GM19328 (cell line): ENCODE measurements at regions not wholly inside any gene's neighbourhood (a gene's known extent, or its start where the extent isn't known, plus 50 kb on each side); places are given as distances from the start of the nearest gene placed in this dataset.

Source experiments
- ATAC-seq: cut with Tn5 transposase; IDR thresholded peaks from one replicate; pipeline ENCODE4 v1.9.1; 2021; ENCODE audit warnings: mild to moderate bottlenecking, moderate library complexity; ENCODE audit not compliant: unreplicated experiment

DNA sequence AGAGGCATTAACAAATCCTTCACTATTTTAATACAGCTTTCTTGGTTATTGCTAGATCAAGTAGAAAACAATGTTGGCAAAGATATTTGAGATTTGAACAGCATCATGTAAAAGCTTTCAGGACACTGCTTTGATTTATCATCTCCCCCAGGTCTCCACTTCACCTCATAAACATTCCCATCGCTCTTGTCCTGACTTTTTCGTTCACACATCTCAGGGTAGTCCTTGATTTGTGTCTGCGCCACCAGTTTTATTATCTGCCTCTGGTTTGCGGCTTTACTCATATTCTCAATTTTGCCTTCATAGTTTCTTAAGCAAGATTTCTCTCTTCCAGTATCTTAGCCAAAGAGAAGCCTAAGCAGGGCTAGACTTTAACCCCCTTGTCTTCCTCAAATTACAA, 63.5 kb upstream of the ROR1 start:
- ATAC-seq = no peak

DNA sequence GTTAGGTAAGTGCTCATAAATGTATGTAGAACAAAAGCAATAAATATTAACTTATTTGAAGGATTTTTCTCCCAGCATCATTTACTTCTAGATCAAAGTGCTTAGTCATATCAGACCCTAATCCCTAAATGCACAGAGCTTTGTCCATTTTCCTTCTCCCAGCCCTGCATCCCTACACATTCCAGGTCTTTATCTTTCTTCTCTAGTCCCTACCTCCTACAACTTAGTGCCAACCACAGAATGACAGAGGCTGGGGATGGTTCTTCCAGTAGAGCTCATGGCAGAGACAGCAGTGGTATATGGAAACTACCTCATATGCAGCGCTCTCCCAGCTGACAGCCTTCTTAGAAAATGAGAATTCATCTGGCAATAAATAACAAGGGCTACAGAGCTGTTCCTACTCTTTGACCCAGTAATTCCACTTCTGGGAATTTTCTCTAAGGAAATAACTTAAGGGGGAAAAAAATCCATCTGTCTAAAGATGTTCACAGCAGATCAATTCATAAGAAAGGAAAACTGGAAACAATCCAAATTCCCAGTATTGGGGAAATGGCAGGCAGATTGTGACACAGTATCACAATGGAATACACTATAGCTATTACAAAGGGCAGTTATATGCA, 62.9 kb upstream of the ROR1 start:
- ATAC-seq = no peak

DNA sequence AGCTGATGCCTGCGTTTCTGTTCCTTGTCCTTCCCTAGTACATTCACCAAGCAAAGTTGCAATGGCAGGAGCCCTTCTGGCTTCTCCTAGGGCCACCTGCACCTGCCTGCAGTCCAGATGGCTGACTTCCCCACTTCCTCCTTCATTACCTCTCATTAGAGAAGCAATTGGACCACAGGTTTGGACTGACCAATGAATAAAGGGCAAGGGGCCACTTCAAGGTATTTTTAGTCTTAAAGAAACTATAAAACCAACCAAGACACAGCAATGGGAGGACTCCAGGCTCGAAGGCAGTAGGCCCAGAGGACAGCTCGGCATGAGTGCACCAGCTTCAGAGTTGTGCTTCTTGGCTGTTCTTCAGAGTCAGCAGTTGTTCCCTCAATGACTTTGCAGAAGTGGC, 60.8 kb upstream of the ROR1 start:
- no peak for ATAC-seq

DNA sequence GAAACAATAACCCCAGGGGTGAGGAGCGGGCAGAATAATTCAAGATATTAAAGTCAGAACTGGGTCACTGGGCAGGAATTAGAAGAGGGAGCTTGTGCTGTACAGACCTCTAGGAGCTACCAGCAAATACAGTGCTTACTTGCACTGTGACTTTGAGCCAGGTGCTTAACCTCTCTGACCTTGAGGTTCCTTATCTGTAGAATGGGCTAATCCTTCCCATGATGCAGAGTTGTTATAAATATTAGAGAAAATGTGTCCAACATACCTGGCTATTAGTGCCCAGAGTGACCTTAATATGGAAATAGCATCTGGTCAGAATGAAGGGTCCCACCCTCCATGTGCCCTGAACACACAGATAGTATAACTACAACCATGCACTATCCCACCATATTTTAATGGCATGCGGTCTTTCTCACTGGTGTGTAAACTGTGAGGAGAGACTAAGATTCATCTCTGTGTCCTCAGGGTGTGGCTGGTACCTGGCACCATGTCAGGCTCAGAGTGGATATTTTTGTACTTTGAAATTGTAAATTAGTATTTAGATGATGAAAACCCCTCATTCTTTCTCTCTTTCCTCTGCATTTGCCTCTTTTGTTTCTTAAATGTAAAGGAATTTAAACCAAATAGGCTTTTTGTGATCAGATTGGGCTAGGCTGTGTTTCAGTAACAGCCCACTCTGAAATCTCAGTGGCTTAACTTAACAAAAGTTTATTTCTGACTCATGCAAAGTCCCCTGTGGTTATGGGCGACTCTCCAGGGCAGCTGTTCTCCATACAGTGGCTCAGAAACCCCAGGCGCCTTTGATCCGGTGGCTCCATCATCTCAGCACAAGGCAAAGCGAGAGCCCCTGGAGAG, 60.0 kb upstream of the ROR1 start:
- ATAC-seq = peak; percentile 72

DNA sequence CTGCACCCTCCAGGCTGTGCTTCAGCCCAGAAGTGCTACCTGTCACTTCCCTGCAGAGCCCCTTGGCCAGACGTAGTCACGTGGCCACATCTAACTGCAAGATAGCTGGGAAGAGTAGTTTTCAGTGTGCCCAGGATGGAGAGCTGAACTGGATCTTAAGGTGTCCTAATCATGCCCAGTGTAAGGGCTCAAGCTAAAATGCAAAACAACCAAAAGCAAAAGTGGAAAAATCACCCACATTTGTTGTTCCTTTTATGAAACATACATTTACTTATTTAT, 59.4 kb upstream of the ROR1 start:
- no peak for ATAC-seq

DNA sequence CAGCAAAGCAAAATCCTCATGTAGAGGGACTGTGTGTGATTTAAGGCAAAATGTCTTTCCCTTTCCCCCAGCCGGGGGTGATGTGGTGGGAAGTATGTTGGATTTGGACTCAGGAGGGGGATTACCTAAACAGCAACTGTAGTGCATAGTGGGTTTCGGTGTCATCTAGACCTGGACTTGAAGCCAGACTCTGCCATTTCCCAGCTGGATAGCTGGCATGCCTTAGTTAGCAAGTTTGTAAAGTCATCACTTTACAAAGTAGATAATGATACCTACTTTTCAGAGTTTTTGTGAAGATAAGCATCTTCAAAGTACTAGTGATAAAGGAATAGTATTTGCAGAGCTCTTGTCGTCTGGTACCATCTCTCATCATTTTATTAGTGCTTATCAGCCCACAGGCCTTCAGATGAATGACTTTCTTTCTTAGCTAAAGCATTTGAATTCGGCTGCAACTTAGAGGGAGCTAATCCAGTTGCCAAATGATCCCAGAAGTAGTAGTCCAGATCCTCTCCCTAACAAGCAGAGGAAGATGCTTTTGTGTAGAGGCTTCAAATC, 56.2 kb upstream of the ROR1 start:
- ATAC-seq = no peak

DNA sequence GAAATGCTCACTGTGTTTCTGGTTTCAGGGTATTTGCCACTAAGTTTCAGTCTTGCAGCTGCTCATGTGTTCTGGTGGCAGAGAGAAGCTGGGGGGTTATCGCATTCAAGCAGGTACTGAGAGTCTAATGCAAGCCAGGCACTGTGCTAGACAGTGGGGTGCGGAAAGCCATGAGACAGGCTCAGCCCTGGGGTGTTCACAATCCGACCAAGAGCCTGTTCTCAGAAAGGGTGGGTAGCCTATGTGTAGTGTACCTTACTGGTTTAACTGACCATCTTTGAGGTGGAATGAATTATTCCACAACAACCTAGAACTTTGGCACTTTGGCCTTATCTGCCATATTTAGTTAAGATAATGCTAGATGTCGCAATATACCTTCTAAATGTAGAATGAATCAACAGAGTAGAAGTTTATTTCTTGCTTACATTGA, 55.3 kb upstream of the ROR1 start:
- no peak for ATAC-seq

DNA sequence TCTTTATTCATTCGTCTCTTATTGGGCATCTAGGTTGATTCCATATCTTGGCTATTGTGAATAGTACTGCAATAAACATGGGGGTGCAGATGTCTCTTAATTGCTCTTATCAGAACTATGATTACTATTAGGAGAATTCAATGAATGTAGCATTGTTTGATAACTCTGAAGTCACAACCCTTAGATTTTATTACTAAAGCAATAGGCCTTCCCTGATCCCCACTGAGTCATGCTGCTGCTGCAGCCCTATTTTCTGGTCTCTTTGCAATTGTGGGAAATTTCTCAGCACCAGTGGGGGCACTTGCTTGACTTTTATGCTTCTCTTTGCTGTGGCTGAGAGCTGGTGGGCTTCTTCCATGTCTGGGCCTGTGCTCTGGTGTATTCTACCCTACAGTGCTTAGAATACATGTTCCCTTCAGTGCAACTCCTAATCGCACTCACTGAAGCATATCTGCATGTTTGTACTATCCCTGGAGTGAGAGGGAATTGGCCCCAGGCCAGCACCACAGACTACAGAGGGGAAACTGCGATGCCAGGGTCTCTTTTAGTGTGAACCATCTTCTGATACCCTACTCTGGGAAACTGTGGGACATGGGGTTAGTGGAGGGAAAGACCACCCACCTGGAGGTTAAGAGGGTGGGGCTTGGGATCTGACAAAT, 52.2 kb upstream of the ROR1 start:
- no peak for ATAC-seq

DNA sequence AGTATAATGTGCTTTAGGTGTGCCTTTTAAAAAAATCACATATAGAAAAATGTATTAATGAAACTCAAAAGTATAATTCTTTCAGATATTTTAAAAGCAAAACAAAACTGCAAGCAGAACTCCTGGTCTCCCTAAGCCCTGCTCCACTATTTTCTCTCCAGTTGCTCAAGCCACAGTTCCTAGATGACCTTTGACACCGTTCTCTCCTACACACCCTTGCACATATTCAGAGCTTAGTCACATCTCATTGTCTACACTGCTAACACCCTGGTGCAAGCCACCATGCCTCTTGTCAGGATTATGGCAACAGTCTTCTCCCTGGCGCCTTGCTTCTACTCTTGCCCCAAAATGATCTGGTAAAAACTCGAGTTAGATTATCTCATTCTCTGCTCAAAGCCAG, 50.2 kb upstream of the ROR1 start:
- no peak for ATAC-seq
